Glomerular visceral epithelial cell (primary cell): ENCODE measurements at regions not wholly inside any gene's neighbourhood (a gene's known extent, or its start where the extent isn't known, plus 50 kb on each side); places are given as distances from the start of the nearest gene placed in this dataset.

Experiments
- DNase-seq: peaks from one replicate; pipeline ENCODE4 v3.0.0-alpha.2; 2016; ENCODE audit errors: extremely low spot score

DNA sequence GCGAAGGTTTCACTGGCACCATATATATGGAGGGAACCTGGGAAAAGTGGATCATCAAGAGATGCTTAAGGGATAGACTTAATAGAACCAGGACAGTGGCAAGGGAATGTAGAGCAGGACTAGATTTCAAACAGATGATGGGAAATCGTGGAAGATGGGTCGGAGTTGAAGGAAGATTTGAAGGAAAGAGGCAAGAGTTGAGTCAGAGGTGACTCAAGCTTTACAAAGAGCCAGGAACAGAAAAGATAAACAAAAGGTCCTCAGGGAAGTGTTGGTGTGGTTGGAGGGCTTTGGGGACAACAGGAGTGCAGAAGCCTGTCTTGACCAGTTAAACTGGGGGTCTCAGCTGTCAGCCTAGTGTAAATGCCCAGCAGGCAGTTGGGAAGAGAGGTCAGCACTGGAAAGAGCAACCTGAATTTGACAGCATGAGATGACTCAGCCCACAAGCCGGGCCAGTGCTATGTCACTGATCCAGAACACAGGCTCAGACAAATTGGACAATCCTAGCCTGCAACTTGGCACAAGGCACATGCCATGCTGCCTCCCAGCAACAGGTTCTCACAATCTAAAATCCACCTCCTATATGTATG lies 230.5 kb downstream of the IDS start:
- no peak for DNase-seq

DNA sequence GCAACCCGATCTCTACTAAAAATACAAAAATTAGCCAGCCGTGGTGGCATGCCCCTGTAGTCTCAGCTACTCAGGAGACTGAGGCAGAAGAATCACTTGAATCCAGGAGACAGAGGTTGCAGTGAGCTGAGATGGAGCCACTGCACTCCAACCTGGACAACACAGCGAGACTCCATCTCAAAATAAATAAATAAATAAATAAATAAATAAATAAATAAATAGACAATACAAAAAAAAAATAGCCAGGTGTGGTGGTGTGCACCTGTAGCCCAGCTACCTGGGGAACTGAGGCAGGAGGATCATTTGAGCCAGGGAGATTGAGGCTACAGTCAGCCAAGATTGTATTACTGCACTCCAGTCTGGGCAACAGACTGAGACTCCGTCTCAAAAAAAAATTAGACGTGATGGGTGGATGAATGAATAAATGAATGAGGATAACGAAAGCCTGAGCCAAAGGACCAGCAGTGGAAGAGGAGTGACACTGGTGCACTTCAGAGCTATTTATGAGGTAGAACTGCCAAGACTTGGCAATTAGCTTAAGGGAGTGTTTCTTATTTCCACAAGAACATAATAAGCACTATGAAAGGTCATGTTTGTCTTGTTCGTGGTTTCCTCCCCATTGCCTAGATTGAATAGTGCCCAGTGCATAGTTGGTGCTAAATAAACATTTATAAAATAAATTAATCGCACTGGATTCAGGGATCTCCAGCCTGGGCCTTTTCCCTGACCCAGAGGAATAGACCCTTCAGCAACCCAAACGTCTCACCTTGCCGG lies 232.2 kb downstream of the IDS start:
- no peak for DNase-seq

DNA sequence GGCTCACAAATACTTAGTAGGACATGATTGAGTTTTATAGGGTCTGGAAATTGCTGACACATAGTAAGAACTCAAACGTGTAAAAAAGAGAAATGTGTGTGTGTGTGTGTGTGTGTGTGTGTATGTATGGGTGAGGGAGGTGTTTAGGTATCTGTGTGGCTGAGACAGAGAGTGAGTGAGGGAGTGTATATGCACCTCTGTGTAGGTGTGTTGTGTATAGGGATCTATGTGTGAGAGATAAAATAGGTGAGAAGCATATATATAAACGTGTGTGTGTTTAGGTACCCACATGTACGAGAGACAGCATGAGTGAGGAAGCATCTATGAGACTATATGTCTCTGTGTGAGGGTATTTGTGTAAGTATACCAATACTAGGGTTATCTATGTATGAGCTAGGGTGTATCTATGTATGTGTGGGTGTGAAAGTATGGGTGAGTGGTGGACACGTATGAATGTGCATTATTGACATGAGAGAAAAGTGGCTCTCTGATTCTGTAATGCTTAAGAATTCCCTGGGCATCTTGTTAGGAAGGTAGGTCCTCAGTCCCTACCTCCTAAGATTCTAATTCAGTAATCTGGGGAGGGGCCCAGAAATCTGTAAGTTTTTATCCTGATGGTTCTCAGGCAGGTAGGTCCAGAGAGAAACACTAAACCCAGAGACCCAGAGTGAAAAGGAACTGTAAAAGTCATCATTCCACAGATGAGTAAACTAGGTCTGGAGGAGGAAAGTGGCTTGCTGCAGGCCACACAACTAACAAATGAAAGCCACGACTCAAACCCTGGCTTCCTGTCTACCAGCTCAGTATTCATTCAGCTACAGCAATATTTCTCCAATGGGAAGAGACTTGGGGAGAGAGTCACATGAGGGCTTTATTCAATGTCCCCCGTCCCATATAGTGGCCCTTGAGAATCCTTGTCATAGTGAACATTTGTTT lies 237.0 kb downstream of the IDS start:
- DNase-seq, result no peak

DNA sequence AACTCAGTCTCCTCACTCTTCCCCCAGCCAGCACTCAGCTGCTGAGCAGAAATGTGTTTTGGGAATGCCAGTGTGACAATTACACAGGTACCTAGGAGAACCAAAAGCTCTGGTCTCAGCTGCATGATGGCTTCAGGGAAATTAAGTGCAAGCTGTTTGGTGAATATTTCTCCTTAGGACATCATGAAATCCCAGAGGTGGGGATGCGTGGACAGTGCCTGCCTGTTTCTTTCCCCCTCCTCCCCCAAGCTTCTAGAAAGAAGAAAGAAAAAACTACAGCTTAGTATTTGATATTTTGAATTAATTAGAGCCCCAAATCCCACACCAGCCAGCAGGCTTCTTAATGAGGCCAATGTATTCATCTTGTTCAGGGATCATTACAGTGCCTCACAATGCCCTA lies 243.0 kb downstream of the IDS start:
- DNase-seq, result no peak

DNA sequence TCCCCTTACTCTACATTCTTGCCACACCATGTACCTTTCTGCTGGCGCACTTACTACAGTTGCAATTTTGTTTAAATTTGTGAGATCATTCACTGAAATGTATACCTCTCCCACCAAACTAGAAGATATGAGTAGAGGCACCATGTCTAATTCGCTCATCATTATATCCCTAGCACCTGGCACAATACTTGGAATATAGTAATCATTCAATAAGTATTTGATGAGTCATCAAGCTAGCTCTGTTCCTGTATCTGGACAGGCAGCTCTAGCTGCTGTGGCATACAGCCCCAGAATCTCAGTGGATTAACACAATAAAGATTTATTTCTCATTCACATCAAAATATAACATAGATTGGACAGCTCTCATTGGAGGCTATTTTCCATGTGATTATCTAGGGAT lies 245.9 kb downstream of the IDS start:
- DNase-seq, result no peak

DNA sequence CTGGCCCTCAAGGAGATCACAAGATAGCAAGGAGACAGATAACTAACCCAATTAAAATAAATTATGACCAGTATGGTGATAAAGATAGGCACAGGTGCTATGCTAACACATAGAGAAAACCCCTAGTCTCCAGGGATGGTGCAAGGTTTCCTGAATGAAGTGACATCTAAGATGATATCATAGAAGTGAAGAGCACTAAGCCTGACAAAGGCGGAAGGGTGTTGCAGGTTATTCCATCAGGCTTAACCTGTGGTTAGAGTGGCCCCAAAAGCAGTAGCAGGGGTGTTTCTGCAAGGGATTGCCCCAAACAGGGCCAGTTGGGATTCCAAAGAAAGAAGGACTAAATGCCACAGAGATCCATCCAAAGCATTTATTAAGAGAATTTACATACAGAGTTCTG lies 249.2 kb downstream of the IDS start:
- DNase-seq, result no peak

DNA sequence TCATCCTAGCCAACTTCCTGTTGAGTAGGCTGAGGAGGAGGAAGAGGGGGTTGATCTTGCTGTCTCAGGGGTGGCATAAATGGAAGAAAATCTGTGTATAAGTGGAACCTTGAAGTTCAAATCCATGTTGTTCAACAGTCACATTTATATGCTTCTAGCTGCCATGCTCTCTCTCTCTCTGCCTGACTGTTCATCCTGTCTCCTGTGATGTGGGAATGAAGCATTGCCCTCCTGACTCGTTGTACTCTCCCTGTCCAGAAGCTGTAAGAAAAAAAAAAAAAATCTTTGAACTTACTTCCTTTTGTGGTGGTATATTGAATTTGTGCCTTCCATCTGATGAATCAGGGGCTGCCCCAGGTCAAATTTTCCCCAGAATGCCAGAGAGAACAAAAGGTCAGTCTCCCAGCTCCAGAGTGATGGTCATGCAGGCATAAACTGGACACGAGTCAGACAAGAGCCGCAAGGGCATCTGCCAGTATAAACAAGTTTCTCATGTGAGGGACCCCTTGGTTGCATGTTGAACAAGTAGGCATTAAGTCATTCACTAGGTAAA lies 257.0 kb downstream of the IDS start:
- no peak for DNase-seq

DNA sequence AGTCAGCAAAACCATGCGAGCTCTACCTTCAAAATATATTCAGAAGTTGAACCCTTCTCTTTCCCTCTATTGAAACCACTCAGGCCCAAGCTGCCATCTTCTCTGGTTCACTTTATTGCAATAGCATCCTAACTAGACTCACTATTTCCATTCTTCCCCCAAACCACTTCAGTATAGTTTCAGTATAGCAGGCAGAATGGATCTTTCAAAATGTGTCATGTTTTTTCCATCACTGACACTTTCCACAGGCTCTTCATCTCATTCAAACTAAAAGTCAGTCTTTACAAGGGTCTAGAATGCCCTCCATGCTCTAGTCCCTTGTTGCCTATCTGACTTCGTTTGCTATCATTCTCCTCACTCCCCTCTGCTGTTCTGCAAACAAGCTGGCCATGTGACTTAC lies 274.4 kb downstream of the IDS start:
- DNase-seq, result no peak

DNA sequence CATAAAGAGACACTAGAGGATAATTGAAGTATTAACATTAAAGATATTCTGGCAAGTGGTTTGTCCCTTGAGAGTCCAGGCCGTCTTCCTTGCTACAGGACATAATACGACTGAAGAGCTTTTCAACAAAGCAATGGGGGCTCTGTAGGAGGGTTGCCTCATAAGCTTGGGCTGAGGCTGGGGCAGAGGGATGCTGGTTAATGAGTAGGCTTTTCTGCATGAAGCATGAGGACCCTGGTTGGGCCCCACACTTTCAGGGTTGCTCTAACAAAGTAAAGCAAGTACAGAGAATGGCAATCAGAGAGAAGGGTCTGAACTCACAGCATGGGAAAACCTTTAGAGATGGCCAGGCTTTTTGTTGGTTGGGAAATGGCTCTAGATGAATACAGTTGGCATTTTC lies 281.3 kb downstream of the IDS start:
- no peak for DNase-seq

DNA sequence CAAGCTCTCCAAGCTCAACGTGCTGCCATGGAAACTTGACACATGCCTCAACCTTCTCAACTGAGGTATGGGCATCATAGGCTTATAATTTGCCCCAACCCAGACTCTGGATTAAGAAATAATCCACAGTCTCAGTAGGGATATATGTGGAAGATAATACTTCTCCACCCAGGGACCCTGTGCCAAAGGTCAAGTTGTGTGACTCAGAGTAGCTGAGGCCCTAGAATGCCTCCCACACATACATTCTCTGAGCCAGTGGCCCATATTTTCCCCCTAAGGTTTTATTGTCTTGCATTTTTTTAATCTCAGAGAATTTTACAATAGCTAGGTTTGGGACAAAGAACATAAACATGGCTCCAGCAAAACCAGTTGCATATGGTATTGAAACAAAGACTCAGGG lies 283.1 kb downstream of the IDS start:
- DNase-seq, result no peak

DNA sequence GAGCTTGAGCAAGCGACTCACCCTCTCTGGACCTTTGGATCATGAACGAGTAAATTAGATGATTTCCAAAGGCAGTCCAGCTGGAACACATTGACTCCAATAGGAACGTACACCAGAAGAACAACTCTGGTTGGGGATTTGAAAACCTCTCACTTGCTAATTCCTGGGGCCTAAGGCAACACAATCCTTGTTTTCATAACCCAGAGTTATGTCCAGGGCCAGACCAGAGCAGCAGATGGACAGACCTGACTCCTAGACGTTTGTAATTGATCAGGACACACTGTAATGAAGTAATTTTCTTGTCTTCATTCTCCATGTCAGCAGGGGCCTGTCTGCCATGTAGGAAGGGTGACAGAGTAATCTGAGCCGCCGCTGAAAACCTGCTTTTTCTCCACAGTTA lies 283.9 kb downstream of the IDS start:
- DNase-seq, result no peak

DNA sequence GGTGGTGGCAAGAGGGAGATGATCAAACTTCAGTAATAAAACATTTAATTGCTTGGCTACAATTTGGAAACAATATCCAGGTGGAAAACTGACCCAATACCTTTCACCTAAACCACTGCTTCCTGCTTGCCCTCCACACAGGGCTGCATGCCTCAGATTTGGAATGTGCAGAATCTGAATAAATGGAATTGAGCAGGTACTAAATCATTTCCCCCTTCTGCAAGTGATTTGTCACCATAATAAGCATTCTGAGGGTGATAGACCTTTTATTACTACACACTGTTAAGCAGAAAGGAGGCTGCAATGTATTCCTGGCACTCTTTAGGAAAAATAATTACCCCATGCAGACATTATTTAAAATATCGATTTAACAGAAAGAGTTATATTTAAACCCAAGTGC lies 291.8 kb downstream of the IDS start:
- DNase-seq, result no peak

DNA sequence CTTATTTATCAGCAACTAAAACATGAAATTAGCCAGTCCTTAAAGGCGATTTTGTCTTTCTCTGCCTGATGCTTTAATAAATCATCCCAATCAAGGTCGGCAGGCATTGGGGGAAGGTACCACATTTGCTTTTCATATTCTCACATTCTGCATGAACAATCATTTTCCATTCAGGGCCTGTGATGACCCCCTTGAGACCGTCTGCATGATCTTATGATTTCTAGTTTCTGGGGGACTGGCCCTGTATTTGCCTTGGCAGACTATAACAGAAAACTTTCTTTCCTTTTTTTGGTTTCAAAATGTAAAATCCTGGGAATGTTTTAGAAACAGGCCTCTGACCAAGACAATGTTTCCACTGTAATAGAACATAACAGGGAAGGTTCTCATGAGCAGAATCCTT lies 296.8 kb downstream of the IDS start:
- DNase-seq, result no peak

DNA sequence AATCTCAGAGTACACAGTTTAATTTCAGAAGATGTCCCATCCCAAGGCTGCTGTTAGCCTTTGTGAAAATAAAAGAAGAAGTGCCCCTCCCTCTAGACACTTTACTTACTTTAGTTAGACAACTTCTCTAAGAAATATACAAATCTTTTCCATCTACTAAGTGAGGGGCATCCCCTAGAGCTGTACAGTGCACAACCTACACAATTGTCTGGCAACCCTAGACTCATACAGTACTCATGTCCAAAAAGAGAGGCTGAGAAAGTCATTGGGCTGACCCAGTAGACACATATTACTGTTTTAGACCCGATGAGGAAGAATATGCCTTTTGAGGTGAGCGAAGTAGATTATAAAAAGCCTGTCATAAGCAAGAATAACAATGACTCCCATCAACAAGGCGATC lies 297.6 kb downstream of the IDS start:
- no peak for DNase-seq

DNA sequence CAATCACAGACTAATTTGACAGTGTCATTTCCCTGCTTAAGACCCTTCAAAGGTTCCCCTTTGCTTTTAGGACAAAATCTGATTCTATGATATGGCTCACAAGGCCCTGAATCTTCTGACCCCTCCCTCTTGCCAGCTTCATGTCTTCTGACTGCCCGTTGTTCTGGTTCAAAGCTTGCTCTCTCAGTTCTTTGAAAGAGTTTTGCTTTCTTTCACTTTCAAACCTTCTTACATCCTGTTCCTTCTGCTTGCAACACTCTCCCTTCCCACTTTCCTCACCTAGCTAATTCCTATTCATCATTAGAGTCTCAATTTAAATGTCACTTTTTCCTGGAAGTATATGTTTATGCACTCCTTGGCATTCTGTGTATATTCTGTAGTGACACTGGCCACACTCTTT lies 299.2 kb downstream of the IDS start:
- DNase-seq, result no peak

DNA sequence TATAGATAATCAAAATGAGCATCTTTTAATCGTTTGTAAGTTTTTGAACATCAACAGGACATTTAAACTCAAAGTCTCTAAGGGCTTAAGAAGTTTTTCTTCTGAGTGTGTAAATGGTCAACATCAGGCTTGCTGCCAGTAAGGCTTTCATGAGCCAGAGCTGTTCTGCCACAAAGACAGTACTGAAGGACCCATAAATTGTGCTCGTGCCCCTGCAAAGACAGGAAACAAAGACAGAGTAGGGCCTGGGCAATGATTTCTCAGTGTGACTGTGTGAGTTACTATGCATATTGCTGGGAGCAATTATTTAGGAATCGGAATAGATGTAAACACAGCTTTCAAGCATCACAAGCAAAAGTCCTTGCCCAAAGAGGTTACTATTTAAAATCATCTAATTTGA lies 300.0 kb downstream of the IDS start:
- DNase-seq, result no peak

DNA sequence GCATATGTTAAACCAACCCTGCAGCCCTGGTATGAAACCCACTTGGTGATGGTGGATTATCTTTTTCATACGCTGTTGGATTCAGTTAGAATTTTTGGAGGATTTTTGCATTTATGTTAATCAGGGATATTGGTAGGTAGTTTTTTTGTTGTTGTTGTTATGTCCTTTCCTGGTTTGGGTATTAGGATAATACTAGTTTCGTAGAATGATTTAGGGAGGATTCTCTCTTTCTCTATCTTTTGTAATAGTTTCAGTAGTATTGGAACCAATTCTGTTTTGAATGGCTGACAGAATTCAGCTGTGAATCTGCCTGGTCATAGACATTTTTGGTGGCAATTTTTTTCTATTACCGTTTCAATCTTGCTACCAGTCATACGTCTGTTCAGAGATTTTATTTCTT lies 305.4 kb downstream of the IDS start:
- no peak for DNase-seq

DNA sequence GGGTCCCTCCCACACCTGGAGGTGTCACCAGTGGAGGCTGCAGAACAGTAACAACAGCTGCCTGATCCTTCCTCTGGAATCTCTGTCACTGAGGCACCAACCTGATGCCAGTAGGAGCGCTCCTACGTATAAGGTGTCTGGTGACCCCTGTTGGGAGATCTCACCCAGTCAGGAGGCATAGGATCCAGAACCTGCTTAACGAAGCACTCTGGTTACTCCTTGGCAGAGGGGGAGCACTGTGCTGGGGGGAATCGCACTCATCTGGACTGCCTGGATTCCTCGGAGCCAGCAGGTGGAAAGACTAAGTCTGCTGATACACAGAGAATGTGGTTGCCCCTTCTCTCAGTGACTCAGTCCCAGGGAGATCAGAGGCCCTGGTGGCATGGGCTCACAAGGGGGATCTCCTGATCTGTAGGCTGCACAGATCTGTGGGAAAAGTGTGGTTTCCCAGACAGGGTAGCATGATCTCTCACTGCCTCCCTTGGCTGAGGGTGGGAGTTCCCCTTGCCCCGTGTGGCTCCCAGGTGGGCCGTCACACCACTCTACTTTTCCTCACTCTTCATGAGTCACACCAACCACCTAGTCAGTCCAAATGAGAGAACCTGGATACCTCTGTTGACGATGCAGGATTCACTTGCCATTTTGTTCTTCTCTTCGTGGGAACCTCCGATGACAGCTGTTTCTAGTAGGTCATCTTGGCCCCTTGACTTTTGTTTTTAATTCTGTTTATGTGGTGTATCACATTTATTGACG lies 305.9 kb downstream of the IDS start:
- DNase-seq, result no peak

DNA sequence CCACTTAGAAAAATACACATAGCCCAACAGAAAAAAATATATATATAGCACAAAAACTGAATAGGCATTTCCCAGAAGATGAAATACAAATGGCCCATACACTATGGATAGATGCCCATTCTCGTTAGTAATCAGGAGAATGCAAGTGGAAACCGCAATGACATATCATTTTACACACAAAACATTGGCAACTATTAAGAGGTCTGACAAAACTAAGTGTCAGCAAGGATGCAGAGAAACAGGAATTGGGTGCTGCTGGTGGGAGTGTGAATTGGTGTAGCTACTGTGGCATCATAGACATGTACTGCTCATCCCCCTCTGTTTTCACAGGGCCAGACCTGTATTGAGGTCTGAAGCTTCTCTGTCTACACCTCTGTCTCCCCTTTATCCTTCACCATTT lies 320.0 kb downstream of the IDS start:
- no peak for DNase-seq

DNA sequence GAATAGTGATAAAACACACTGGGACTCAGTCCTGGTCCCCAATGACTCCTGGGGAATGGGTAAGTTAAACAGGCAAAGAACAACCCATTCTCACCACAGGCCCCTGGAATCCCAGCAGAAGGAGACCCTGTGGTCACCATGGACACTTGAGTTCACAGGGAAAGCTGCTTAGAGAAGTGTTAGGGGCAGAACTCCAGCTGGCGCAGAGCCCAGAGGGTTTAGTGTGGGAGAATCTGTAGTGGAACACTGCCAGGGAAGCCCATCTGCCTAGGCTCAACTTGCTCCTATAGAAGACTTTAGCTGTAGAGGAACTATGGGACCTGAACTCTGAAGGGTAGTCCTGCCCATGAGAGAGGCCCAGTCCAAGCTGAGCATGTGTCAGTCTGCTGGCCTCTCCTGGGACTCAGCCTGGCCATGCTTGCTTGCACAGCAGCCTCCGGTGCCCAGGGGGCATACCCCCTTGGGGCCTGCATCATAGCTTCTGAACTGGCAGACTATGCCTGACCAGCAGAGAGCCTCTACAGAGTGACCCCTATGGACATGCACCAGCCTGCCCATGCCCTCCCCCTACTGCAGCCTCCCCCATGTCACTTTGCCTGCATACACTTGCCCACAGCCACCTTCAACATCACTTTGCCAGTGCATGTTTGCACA lies 343.5 kb downstream of the IDS start:
- no peak for DNase-seq

DNA sequence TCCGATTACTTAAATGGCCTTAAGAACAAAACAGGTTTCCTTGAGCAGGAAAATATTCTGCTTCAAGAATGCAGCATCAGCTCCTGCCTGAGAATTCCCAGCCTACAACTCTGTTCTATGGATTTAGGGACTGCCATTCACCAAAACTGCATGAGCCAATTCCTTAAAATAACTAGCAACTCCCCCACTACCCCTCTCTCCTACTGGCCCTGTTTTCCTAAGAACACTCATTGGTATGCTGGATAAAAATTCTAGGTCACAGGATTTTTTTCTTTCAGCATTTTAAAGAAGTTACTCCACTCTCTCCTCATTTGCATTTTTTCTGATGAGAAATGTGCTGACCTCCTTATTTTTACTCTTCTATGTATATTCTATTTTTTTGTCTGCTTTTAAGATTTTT lies 347.1 kb downstream of the IDS start:
- DNase-seq, result no peak
